ENCODE measurements at regions not wholly inside any gene's neighbourhood (a gene's known extent, or its start where the extent isn't known, plus 50 kb on each side); places are given as distances from the start of the nearest gene placed in this dataset.
"Not testable (repeated sequence)": the region's sequence is repeated elsewhere in the genome, so short reads cannot be mapped to it uniquely, and the experiment has no call there.

DNA sequence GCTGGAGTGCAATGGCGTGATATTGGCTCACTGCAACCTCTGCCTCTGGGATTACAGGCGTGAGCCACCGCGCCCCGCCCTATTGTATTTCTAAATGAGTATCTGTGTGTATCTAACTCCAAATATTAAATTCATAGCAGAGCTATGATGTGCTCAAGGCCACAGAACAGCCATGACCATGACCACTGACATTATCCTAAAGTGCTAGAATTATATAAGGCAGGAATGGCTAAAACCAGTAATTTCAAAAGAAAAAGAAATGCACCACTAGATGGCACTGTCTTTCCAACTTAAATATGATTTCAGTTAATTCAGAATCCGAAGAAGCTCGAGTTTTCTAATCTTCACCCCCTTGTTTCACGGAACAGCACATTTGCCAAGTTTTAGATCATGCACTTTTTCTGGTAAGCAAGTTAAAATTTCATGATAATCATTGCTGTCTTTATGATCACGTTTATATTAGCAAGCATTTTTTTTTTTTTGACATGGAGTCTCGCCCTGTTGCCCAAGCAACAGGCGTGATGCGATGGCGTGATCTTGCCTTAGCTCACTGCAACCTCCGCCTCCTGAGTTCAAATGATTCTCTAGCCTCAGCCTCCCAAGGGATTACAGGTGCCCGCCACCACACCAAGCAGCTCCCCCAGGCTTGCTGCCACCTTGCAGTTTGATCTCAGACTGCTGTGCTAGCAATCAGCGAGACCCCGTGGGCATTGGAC, 65.3 kb downstream of the OR13A1 start:
- peak; percentile 40 for DNase-seq

DNA sequence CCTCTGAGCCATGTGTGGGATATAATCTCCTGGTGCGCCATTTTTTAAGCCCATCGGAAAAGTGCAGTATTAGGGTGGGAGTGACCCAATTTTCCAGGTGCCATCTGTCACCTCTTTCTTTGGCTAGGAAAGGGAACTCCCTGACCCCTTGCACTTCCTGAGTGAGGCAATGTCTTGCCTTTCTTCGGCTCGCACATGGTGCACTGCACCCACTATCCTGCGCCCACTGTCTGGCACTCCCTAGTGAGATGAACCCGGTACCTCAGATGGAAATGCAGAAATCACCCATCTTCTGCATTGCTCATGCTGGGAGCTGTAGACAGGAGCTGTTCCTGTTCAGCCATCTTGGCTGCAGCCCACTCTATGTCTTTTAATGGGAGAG, 64.7 kb downstream of the OR13A1 start:
- DNase-seq, result not testable (repeated sequence)

Data from muscle of arm (tissue), 1 donor.